Activated T-cell treated with anti-CD3 and anti-CD28 coated beads, Interleukin-2, amount 50 U/mL, for 72 hours (primary cell): ENCODE measurements at regions not wholly inside any gene's neighbourhood (a gene's known extent, or its start where the extent isn't known, plus 50 kb on each side); places are given as distances from the start of the nearest gene placed in this dataset.
"Not testable (repeated sequence)": the region's sequence is repeated elsewhere in the genome, so short reads cannot be mapped to it uniquely, and the experiment has no call there.

ENCODE experiments used
- ATAC-seq, 2 donors: fragments of 150-1000 bp; cut with Tn5 transposase; replicated peaks in 1 of 2; 2 replicates each; pipeline ENCODE4 v1.10.0; 2021; ENCODE audit warnings: moderate library complexity in 2 of 2, mild to moderate bottlenecking in 1 of 2
- DNase-seq, 2 donors: peaks; one replicate each; pipeline ENCODE4 v3.0.0; 2021 to 2022; ENCODE audit warnings: mixed read lengths in 1 of 2
- H3K27ac Mint-ChIP-seq: one replicate; pipeline ENCODE4 v1.8.0; 2022; ENCODE audit warnings: mild to moderate bottlenecking, moderate library complexity, mixed read lengths
- H3K27me3 Mint-ChIP-seq: one replicate; pipeline ENCODE4 v1.8.0; 2022; ENCODE audit warnings: low read depth, mixed read lengths
- H3K36me3 Mint-ChIP-seq, 2 donors: one replicate each; pipeline ENCODE4 v1.8.0; 2022; ENCODE audit warnings: mixed read lengths in 2 of 2, mild to moderate bottlenecking in 1 of 2; ENCODE audit not compliant: insufficient read depth in 2 of 2
- H3K4me1 Mint-ChIP-seq: one replicate; pipeline ENCODE4 v1.8.0; 2022; ENCODE audit warnings: low read depth, mixed read lengths
- H3K4me3 Mint-ChIP-seq, 2 donors: one replicate each; pipeline ENCODE4 v1.8.0; 2022; ENCODE audit warnings: mild to moderate bottlenecking in 2 of 2, mixed read lengths in 2 of 2, moderate library complexity in 2 of 2
- H3K9me3 Mint-ChIP-seq, 2 donors: one replicate each; pipeline ENCODE4 v1.8.0; 2022; ENCODE audit warnings: mixed read lengths in 2 of 2

DNA sequence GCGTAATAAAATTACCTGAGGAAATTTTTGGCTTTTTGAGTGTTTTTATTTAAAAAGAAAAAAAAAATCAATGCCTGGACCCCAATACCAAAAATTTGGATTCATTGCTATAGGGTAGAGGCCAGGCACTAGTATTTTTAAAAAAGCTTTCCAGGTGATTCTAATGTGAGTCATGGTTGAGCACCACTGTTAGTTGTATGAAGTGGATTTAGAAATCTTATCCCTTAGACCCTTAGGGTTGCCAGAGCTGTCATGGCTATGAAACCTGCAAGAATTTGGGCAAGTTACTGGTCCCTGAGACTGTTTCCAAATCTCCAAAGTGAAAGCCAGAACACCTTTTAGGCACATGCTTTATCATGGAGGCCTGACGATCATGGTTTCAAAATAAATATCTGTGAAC lies 262.5 kb downstream of the AHR start:
- Mint-ChIP-seq H3K27ac (no peak overlapping the region), H3K27me3 (no peaks in the 10 kb centered on the region), H3K4me3 (no peak overlapping the region), H3K9me3 (peaks cover 0 to 2% of the 10 kb centered on the region in 2 donors), H3K4me1 (no peaks in the 10 kb centered on the region), H3K36me3 (no peaks in the 10 kb centered on the region)
- ATAC-seq = no peak
- no peak for DNase-seq

GRCh38 chr7:17564678-17565212 lies 266.3 kb downstream of the AHR start:
- DNase-seq (no peak), ATAC-seq (no peak)
- no peak overlapping the region for H3K4me3 Mint-ChIP-seq
- no peaks in the 10 kb centered on the region for H3K4me1 Mint-ChIP-seq
- no peaks in the 10 kb centered on the region for H3K27me3 Mint-ChIP-seq
- peaks cover 0 to 3% of the 10 kb centered on the region in 2 donors for H3K36me3 Mint-ChIP-seq
- H3K27ac Mint-ChIP-seq = peak overlapping the region; percentile 54
- H3K9me3 Mint-ChIP-seq = peaks cover 2 to 4% of the 10 kb centered on the region in 2 donors

DNA sequence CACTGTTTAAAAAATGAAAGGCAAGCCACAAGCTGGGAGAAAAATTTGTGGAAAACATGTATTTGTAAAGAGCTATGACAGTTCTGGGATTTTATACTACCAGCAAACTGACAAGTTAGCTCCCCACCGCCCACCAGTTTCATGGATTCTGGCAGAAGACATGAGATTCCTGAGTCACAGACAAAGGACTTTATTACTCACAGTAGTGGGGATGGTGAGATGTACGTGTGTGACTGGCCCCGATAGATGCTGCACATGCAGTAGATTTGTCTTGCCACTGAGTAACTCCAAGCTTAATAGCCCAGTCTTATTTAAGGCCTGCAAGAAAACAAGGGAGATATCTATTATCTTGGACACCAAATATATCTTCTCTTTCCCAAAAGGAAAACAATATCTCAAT lies 281.7 kb downstream of the AHR start:
- Mint-ChIP-seq H3K9me3 (peaks cover 14 to 15% of the 10 kb centered on the region in 2 donors), H3K36me3 (peaks cover 1 to 8% of the 10 kb centered on the region in 2 donors), H3K27me3 (peaks cover 16% of the 10 kb centered on the region), H3K27ac (no peak overlapping the region), H3K4me1 (no peaks in the 10 kb centered on the region), H3K4me3 (no peak overlapping the region)
- ATAC-seq (no peak), DNase-seq (no peak)

- Mint-ChIP-seq H3K27me3 (peaks cover 16% of the 10 kb centered on the region), H3K4me3 (no peak overlapping the region), H3K27ac (no peak overlapping the region), H3K4me1 (no peaks in the 10 kb centered on the region), H3K9me3 (peaks cover 14 to 15% of the 10 kb centered on the region in 2 donors), H3K36me3 (peaks cover 1 to 8% of the 10 kb centered on the region in 2 donors)
- ATAC-seq (no peak), DNase-seq (no peak)
Observed at GRCh38 chr7:17580856-17581255, 282.4 kb downstream of the AHR start.

GRCh38 chr7:17581301-17581700 lies 282.8 kb downstream of the AHR start:
- Mint-ChIP-seq H3K36me3 (peaks cover 1 to 8% of the 10 kb centered on the region in 2 donors), H3K9me3 (peaks cover 14 to 15% of the 10 kb centered on the region in 2 donors), H3K27ac (no peak overlapping the region), H3K4me1 (no peaks in the 10 kb centered on the region), H3K4me3 (no peak overlapping the region), H3K27me3 (peaks cover 16% of the 10 kb centered on the region)
- DNase-seq (no peak), ATAC-seq (no peak)

DNA sequence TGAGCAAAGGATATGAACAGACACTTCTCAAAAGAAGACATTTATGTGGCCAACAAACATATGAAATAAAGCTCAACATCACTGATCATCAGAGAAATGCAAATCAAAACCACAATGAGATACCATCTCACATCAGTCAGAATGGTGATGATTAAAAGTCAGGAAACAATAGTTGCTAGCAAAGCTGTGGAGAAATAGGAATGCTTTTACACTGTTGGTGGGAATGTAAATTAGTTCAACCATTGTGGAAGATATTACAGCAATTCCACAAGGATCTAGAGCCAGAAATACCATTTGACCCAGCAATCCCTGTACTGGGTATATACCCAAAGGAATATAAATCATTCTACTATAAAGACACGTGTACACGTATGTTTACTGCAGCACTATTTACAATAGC lies 284.2 kb downstream of the AHR start:
- H3K27me3 Mint-ChIP-seq = peaks cover 22% of the 10 kb centered on the region
- H3K36me3 Mint-ChIP-seq, ATAC-seq, DNase-seq, H3K4me1 Mint-ChIP-seq, H3K9me3 Mint-ChIP-seq, H3K4me3 Mint-ChIP-seq, H3K27ac Mint-ChIP-seq: not testable (repeated sequence)

DNA sequence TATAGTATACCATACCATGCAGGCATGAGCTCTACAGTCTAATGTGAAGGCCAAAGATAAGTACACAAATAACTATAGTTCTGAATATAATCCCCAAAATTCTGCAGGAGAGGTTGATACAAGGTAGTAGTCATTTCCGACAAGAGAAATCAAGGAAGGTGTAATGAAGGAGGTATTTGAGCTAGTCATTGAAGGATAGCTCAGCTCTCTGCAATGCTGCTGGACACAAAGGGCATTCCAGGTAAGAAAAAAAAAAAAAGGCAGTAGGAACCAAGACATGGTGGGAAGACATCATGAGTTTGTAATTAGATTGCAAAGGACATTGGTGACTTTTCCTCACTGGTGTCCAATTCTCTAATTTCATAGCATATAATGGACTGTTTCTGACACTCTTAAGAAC lies 285.3 kb downstream of the AHR start:
- ATAC-seq (no peak), DNase-seq (no peak)
- Mint-ChIP-seq H3K9me3 (peaks cover 0 to 3% of the 10 kb centered on the region in 2 donors), H3K4me3 (no peak overlapping the region), H3K27ac (no peak overlapping the region), H3K4me1 (no peaks in the 10 kb centered on the region), H3K36me3 (no peaks in the 10 kb centered on the region), H3K27me3 (peaks cover 22% of the 10 kb centered on the region)

- Mint-ChIP-seq H3K36me3 (no peaks in the 10 kb centered on the region), H3K4me1 (no peaks in the 10 kb centered on the region), H3K27ac (no peak overlapping the region), H3K27me3 (peaks cover 22% of the 10 kb centered on the region), H3K9me3 (peaks cover 0 to 3% of the 10 kb centered on the region in 2 donors), H3K4me3 (no peak overlapping the region)
- ATAC-seq (no peak), DNase-seq (no peak)
Observed at GRCh38 chr7:17584822-17585221, 286.4 kb downstream of the AHR start.

GRCh38 chr7:17586711-17587110 lies 288.3 kb downstream of the AHR start:
- Mint-ChIP-seq H3K36me3 (no peaks in the 10 kb centered on the region), H3K4me3 (no peak overlapping the region), H3K4me1 (no peaks in the 10 kb centered on the region), H3K27ac (no peak overlapping the region), H3K27me3 (peaks cover 22% of the 10 kb centered on the region), H3K9me3 (peaks cover 0 to 3% of the 10 kb centered on the region in 2 donors)
- DNase-seq = no peak
- ATAC-seq = no peak

DNA sequence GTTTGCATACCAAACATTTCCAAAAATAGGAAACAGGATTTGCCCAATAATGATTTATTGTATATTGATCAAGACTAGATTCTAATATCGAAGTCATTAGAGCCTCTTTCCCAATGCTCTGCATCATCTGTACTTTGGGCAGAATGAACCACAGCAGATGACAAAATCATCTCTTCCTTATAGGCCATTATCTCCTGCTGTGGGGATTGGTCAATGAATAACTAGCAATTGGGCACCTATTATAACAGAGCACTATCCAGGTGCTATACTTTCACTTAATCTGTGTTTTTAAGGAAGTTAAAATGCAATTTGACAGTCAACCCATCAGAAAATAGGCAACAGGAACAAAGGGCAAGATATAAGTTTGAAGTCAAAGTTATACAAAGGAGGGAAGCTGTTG lies 290.3 kb downstream of the AHR start:
- H3K4me1 Mint-ChIP-seq = no peaks in the 10 kb centered on the region
- ATAC-seq = no peak
- peaks cover 13% of the 10 kb centered on the region for H3K27me3 Mint-ChIP-seq
- H3K36me3 Mint-ChIP-seq = no peaks in the 10 kb centered on the region
- no peak overlapping the region for H3K27ac Mint-ChIP-seq
- no peak overlapping the region for H3K4me3 Mint-ChIP-seq
- H3K9me3 Mint-ChIP-seq = peaks cover 0 to 3% of the 10 kb centered on the region in 2 donors
- no peak for DNase-seq

DNA sequence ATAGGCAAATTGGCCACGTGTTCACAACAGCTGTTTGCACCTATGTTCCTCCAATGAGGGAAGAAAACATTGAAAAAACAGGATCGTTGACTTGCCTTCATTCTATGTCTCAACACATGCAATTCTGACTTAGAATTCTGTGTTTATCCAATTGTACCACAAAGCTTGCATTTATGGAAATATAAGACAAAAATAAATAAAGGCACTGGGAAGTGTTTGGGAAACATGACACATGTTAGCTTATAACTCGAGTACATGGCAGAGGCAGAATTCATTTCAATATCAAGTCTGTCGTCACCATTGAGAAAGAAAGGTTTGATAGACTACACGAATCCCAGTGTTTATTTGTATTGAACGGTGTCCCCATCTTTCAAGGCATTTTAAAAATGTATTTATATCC lies 291.2 kb downstream of the AHR start:
- no peak overlapping the region for H3K27ac Mint-ChIP-seq

DNA sequence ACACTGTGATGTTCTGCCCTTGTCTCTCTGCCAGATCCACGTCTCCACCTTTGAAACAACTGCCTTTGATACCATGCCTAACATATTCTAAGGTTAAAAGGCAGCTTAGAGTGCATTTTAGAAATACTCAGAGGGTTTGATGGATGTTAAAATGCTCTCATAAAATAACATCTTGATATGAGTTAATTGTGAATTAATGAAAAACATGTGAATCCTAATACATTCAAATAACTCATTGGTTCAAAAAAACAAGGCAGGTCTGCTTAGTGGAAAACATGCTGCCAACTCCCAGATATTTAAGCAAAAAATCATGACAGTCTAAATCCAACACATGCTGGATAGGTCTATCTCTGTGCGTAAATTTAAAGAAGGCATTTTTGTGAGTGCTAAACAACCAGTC lies 291.8 kb downstream of the AHR start:
- Mint-ChIP-seq H3K27me3 (peaks cover 6% of the 10 kb centered on the region), H3K4me1 (no peaks in the 10 kb centered on the region), H3K9me3 (no peaks in the 10 kb centered on the region), H3K36me3 (no peaks in the 10 kb centered on the region), H3K27ac (no peak overlapping the region), H3K4me3 (no peak overlapping the region)
- ATAC-seq = no peak
- no peak for DNase-seq

More for the DNA sequence above, 291.2 kb downstream of the AHR start:
- no peak for DNase-seq
- Mint-ChIP-seq H3K9me3 (peaks cover 0 to 3% of the 10 kb centered on the region in 2 donors), H3K4me1 (no peaks in the 10 kb centered on the region), H3K4me3 (no peak overlapping the region), H3K27me3 (peaks cover 11% of the 10 kb centered on the region), H3K36me3 (no peaks in the 10 kb centered on the region)
- ATAC-seq = no peak

- ATAC-seq (no peak), DNase-seq (no peak)
- Mint-ChIP-seq H3K27me3 (no peaks in the 10 kb centered on the region), H3K4me1 (no peaks in the 10 kb centered on the region), H3K4me3 (no peak overlapping the region), H3K27ac (no peak overlapping the region), H3K9me3 (no peaks in the 10 kb centered on the region), H3K36me3 (no peaks in the 10 kb centered on the region)
Observed at GRCh38 chr7:17593819-17594419, 295.5 kb downstream of the AHR start.

DNA sequence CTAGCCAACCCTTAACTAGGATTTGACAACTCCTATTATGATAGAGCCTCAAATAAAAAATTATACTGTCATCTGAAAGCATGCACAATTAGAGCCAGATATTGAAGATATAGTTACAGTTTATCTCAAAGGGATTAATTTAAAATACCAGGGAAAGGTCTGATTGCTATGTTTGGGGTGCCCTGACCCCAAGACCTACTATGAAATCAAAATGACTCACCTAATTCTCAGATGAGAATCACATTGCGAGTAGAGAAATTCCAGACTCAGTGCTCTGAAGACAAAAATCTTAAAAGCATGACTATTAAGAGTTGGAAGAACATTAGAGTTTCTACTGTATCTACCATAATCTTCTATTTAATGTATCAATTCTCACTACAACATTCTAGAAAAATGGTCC lies 297.1 kb downstream of the AHR start:
- no peaks in the 10 kb centered on the region for H3K27me3 Mint-ChIP-seq
- H3K27ac Mint-ChIP-seq = no peak overlapping the region
- H3K36me3 Mint-ChIP-seq = no peaks in the 10 kb centered on the region
- no peaks in the 10 kb centered on the region for H3K9me3 Mint-ChIP-seq
- no peak overlapping the region for H3K4me3 Mint-ChIP-seq
- DNase-seq (no peak), ATAC-seq (no peak)
- no peaks in the 10 kb centered on the region for H3K4me1 Mint-ChIP-seq
